ENCODE measurements at regions not wholly inside any gene's neighbourhood (a gene's known extent, or its start where the extent isn't known, plus 50 kb on each side); places are given as distances from the start of the nearest gene placed in this dataset.
"Not testable (repeated sequence)": the region's sequence is repeated elsewhere in the genome, so short reads cannot be mapped to it uniquely, and the experiment has no call there.

- no peak for DNase-seq
These were observed 600.5 kb downstream of the LTN1 start for GRCh38 chr21:28391938-28392849.

DNA sequence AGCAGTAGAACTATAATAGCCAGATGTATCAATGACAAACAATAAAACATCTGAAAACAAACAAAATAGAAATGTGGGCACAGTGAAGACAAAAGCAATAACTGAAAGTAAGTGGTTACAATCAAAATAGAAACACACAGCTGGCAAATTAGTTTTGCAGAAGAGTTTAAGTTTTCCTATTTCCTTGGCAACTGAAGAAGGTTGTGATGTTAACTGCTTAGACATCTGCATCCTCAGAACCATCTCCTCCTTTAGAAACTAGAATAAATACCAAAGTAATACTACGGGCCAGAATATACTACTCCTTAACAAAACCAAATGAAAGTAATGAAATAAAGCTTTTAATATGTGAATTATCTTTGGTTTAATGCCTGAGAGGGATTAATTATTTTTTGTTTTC is 605.5 kb downstream of the LTN1 start:
- no peak for DNase-seq

DNA sequence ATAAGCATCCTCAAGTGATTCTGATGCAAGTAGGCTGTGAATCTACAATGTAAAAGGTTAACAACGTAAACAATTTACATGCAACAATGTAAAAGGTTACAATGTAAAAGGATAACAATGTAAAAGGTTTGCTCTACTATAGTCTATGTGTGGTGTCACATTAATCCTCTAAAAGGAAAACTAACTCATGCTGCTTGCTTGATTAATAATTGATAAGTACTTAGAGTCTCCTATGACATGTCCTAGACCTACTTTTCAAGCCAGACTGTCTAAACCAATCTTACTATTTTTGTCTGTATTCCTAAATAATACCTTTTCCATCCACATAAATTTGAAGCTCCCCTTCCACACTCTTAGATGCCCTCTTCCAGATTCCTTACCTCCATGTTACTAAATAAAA is 606.8 kb downstream of the LTN1 start:
- DNase-seq: no peak

- not testable (repeated sequence) for DNase-seq
These were observed 611.5 kb downstream of the LTN1 start for GRCh38 chr21:28381000-28381745.

DNA sequence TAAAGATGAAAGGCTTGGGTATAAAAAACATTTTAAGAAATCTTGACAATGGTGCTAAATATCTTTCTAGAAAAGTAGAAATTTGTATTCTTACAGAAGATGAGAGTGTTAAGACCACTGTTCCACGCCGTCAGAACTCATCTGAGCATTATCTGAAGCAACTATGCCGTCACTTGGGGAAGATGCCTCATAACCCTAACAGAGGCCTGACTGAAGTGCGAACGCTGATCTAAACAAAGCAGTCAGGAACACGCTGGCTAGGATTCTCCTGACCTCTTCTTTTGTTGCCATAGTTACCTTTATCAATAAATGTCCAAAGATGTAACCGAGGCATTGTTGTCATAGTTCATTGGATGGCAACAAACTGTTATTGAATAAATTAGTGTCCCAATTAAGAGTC is 612.4 kb downstream of the LTN1 start:
- DNase-seq: no peak

GRCh38 chr21:28378026-28378425 is 614.7 kb downstream of the LTN1 start:
- no peak for DNase-seq

DNA sequence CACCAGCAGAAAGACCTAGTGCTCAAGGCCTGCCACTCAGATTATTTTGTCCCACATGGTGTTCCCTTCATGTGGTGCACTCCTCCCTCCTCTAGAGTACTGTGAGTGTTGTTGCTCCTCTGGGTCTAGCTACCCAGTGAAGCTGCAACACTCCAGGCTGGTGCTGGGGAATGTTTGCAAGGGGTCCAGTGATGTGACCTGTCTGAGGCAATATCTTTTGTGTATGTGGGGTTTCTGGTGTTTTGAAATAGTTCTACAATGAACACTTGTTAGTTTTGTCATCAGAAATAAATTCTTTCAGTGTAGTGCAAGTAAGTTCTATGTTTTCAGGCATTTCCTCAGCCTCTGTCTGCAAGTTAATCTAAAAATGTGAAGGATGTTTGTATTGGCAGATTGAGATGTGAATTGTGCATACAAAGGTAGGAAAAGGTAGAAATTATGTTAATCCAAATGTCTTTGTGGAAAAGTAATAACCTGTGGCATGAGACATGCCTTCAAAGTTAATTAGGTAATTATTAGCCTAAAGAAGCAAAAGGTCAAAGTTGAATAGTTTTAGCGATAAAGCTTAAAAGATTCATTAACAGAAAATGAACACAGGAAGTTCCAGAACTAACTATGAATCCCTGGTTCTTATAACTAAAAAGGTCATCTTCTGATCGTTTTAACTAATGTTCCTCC is 616.8 kb downstream of the LTN1 start:
- DNase-seq: no peak

- DNase-seq: no peak
These were observed 617.8 kb downstream of the LTN1 start for GRCh38 chr21:28374881-28375280.

GRCh38 chr21:28371713-28372112 is 621.0 kb downstream of the LTN1 start:
- DNase-seq: no peak

- DNase-seq: no peak
These were observed 633.4 kb downstream of the LTN1 start for GRCh38 chr21:28359300-28359699.

DNA sequence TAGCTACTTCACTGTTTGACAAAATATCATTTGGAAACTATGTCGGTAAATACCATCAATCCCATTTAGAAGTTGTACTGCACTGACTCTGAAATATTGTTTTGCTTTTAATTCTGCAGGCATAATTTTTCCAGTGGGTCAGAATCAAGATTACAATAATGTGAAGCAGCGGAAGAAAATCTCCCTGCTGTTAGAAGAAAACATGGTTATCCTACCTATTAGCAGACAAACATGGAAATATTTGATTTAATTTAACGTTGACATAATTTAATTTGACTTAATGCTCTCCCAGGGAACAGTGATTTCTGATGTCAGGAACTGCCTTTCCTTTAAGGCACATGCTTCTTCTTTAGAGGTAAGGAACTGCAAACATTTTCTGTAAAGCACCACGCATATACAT is 634.0 kb downstream of the LTN1 start:
- no peak for DNase-seq

- DNase-seq: no peak
These were observed 634.5 kb downstream of the LTN1 start for GRCh38 chr21:28358170-28358569.

GRCh38 chr21:28357743-28358142 is 634.9 kb downstream of the LTN1 start:
- DNase-seq: no peak

GRCh38 chr21:28356422-28356821 is 636.3 kb downstream of the LTN1 start:
- no peak for DNase-seq

- DNase-seq: no peak
These were observed 646.7 kb downstream of the LTN1 start for GRCh38 chr21:28345934-28346333.

GRCh38 chr21:28344985-28345384 is 647.7 kb downstream of the LTN1 start:
- no peak for DNase-seq

DNA sequence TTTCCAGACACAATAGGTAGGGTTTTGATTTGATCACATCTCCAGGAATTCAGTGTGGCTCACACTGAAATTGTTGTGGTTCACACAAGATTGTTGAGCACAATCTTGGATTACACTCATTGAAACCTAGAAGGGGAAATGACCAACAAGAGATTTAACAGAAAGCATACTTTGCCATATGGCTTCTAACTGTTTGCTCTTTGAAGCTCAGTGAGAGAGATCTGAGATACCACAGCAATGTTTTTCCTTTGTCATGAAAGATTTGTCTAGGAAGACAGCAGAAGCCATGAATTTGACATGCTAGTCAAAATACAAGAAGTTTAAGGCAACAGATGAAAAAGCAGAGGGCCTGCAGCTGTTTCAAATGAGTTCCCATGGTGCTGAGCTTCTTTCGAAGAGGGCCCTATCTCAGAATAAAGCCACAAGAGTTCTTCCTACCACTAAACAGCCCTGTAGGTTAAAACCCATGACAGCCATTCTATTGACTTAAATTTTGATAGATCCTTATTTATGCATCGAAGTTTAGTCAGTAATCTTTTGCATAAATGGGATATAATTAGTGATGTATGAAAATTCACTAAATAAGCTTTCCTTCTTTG is 650.4 kb downstream of the LTN1 start:
- no peak for DNase-seq

DNA sequence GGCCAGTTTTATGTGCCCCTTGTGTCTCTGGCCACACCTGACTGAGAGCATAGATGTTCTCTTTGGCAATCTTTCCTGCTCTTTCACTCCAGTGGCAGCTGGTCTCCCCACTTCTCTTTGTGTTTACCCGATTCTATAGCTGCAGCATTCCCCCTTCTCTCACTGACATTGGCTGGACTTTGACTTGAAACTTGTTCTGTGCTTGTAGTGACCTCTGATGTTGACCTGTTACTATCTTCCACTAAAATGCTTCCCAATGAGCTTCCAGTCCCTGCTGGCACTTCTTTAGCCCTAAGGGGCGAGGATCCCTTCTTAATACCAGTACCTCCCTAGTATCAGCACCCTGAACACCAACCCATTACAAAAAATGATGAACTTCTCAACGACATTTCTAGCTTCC is 653.3 kb downstream of the LTN1 start:
- no peak for DNase-seq

DNA sequence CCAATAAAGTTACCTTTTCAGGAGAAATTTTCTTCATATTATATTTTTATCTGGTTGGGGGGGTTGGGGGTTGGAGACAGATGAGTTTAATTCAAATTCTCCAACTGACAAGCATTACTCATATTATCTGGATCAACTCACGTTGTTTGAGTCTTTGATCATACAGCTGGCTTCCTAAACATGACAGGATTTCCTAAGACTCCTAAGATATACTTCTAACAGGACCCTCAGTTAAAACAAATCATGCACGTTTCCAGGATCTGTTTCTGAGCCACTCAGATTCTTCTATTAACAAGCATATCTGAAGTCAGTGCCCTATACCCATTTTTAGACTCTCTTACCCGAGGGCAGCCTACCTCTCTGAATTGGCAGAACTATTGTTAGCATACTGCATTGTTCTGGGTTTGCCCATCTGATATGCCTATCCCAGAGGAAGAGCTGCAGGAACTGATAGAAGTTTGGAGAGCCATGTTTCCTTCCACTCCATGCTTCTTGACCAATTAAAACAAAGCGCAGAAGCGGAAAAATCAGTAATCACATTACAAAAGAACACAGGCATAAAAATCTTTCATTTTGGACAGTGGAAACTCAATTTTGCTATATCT is 653.9 kb downstream of the LTN1 start:
- DNase-seq: no peak

DNA sequence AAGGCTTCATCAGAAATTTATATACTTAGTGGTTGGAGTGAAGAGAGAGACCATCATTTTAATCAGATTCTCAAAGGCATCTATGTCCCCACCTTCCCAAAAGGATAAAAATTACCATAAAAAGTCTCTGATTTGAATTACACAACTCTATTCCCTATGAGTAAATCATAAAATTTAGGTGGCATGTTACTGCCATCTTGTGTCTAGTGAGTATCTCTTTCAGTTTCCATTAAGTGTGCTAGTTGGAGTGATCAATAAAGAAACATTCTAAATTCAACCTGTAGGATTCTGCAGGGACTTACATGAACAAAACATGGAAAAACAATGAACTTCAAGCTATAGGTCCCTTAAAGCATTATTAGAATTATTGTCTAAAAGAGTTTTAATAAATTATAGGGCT is 655.4 kb downstream of the LTN1 start:
- DNase-seq: peak; percentile 5

DNA sequence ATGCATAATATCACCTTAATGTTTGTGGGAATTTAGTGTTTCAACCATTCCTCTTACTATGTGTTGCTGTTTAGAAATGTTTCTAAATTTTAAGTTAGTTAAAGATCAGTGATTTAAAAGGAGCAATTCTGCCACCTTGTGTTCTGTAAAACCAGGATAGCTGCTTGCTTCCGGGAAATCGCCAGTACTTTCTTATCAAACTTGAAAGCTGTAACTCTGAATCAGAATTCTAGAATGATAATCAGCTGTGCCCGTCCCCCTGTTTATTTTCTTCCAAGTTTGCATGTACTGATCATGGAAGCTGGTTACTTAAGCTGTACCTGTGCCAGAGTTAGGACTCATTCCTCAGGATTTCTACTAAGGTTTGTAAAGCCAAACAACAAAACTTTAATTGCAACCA is 656.4 kb downstream of the LTN1 start:
- DNase-seq: no peak

DNA sequence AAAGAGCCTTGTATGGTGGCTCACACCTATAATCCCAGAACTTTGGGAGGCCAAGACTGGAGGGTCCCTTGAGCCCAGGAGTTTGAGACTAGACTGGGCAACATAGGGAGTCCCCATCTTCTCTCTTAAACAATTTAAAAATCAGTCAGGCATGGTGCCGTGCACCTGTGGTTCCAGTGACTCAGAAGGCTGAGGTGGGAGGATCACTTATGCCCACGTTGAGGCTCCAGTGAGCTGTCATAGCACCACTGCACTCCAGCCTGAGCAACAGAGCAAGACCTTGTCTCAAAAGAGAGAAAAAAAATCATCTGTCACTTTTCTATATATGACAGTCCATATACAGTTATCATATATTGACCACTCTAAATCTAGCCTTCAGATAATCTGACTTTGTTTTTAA is 658.3 kb downstream of the LTN1 start:
- DNase-seq: no peak

DNA sequence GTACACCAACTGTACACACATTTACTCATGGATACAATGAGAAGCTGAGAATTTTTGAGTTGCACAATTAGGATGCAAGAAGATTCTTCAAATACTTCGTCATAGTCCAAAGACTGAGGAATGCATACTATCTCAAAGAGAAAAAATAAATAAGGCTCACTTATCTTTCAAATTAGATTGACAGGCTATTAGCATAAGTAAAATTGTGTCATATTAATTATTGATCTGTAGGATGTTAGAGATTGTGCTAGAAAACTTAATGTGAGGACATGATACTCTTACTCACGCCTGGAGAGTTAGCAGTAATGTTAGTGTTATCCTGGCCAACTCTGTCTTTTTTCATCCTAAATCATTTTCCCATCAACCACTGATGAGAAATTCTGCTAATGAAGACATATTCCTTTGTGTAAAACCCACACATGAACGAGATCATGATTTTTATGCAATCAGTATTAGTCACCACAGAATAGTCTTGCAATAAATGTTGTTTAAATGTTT is 659.0 kb downstream of the LTN1 start:
- DNase-seq: no peak

Measured in NCI-H2107 (cell line).